NCI-H526 (cell line): ENCODE measurements at regions not wholly inside any gene's neighbourhood (a gene's known extent, or its start where the extent isn't known, plus 50 kb on each side); places are given as distances from the start of the nearest gene placed in this dataset.

Experiments
- DNase-seq, 2 experiments: peaks; one replicate each; lab custom pipeline; 2025; lab: John Stamatoyannopoulos, UW

- DNase-seq = no peak
These were observed 844.6 kb upstream of the FRG1 start for GRCh38 chr4:189096108-189096507.

GRCh38 chr4:189096717-189097116 lies 844.0 kb upstream of the FRG1 start:
- DNase-seq = no peak

GRCh38 chr4:189098932-189099696 lies 841.6 kb upstream of the FRG1 start:
- peak; percentile 15 to 52 for DNase-seq

- DNase-seq = no peak
These were observed 827.2 kb upstream of the FRG1 start for GRCh38 chr4:189113389-189113888.

- DNase-seq = no peak
These were observed 823.2 kb upstream of the FRG1 start for GRCh38 chr4:189117426-189117825.

GRCh38 chr4:189121336-189121735 lies 819.3 kb upstream of the FRG1 start:
- no peak for DNase-seq

- DNase-seq = peak in 1 of 2 experiments; percentile 45
These were observed 816.4 kb upstream of the FRG1 start for GRCh38 chr4:189124149-189124758.

GRCh38 chr4:189124791-189125190 lies 815.9 kb upstream of the FRG1 start:
- DNase-seq = no peak

GRCh38 chr4:189126040-189126439 lies 814.6 kb upstream of the FRG1 start:
- no peak for DNase-seq

GRCh38 chr4:189128341-189128740 lies 812.3 kb upstream of the FRG1 start:
- no peak for DNase-seq

GRCh38 chr4:189129044-189129694 lies 811.5 kb upstream of the FRG1 start:
- DNase-seq = no peak

GRCh38 chr4:189131118-189131517 lies 809.6 kb upstream of the FRG1 start:
- no peak for DNase-seq

- no peak for DNase-seq
These were observed 804.2 kb upstream of the FRG1 start for GRCh38 chr4:189136462-189136861.

- no peak for DNase-seq
These were observed 797.3 kb upstream of the FRG1 start for GRCh38 chr4:189143263-189143952.

- DNase-seq = no peak
These were observed 793.4 kb upstream of the FRG1 start for GRCh38 chr4:189147005-189147929.

GRCh38 chr4:189155083-189155482 lies 785.6 kb upstream of the FRG1 start:
- peak in 1 of 2 experiments; percentile 17 for DNase-seq

GRCh38 chr4:189162073-189162789 lies 778.4 kb upstream of the FRG1 start:
- peak; percentile 2 to 34 for DNase-seq

- no peak for DNase-seq
These were observed 777.8 kb upstream of the FRG1 start for GRCh38 chr4:189162888-189163287.

- DNase-seq = no peak
These were observed 764.7 kb upstream of the FRG1 start for GRCh38 chr4:189176002-189176401.

- DNase-seq = no peak
These were observed 763.5 kb upstream of the FRG1 start for GRCh38 chr4:189177130-189177529.
